DOHH2 (cell line): ENCODE measurements at regions not wholly inside any gene's neighbourhood (a gene's known extent, or its start where the extent isn't known, plus 50 kb on each side); places are given as distances from the start of the nearest gene placed in this dataset.

Source experiments
- H3F3A ChIP-seq: fragments of 200-600 bp; sonication (generic), shearing (Covaris generic); 2 replicates; pipeline ENCODE4 v1.6.0; 2016; ENCODE audit warnings: antibody characterized with exemption, mild to moderate bottlenecking; ENCODE audit not compliant: control insufficient read depth, insufficient read depth
- H3K27ac ChIP-seq: fragments of 200-600 bp; sonication (generic); 2 replicates; pipeline ENCODE4 v1.5.1; 2014; ENCODE audit warnings: low read depth, mild to moderate bottlenecking, low read length, moderate library complexity
- H3K27me3 ChIP-seq: fragments of 200-600 bp; sonication (generic); 2 replicates; pipeline ENCODE4 v1.6.1; 2014; ENCODE audit warnings: mild to moderate bottlenecking, low read length, mixed read lengths; ENCODE audit not compliant: control insufficient read depth
- H3K36me3 ChIP-seq: fragments of 200-600 bp; sonication (generic); 2 replicates; pipeline ENCODE4 v1.6.1; 2014; ENCODE audit warnings: mild to moderate bottlenecking, low read length, moderate library complexity, mixed read lengths; ENCODE audit not compliant: control insufficient read depth
- H3K4me1 ChIP-seq: fragments of 200-600 bp; sonication (generic); 2 replicates; pipeline ENCODE4 v1.6.1; 2014; ENCODE audit warnings: mild to moderate bottlenecking, low read length, mixed read lengths; ENCODE audit not compliant: control insufficient read depth
- H3K4me2 ChIP-seq: fragments of 200-600 bp; sonication (generic); 2 replicates; pipeline ENCODE4 v1.6.0; 2014; ENCODE audit warnings: mild to moderate bottlenecking, low read length, moderate library complexity
- H3K4me3 ChIP-seq: fragments of 200-600 bp; sonication (generic); 2 replicates; pipeline ENCODE4 v1.5.1; 2014; ENCODE audit warnings: mild to moderate bottlenecking, low read length, mixed read lengths
- H3K79me2 ChIP-seq: fragments of 200-600 bp; sonication (generic); 2 replicates; pipeline ENCODE4 v1.6.1; 2014; ENCODE audit warnings: mild to moderate bottlenecking, low read length, mixed read lengths; ENCODE audit not compliant: control insufficient read depth
- H3K9me2 ChIP-seq: fragments of 200-600 bp; sonication (generic); replicated peaks from 2 replicates; pipeline ENCODE4 v1.6.1; 2014; ENCODE audit warnings: mild to moderate bottlenecking, low read length, mixed read lengths; ENCODE audit not compliant: control insufficient read depth
- H3K9me3 ChIP-seq: fragments of 200-600 bp; sonication (generic); 2 replicates; pipeline ENCODE4 v1.6.1; 2014; ENCODE audit warnings: antibody characterized with exemption, low read length, mixed read lengths; ENCODE audit not compliant: control insufficient read depth, insufficient read depth
- H4K20me1 ChIP-seq: fragments of 200-600 bp; sonication (generic); 2 replicates; pipeline ENCODE4 v1.6.0; 2014; ENCODE audit warnings: low read depth, mild to moderate bottlenecking, antibody characterized with exemption, low read length, moderate library complexity; ENCODE audit not compliant: control insufficient read depth, insufficient read depth
- CTCF ChIP-seq: fragments of 200-600 bp; sonication (generic); IDR thresholded peaks from one replicate; pipeline ENCODE4 v1.5.1; 2014; ENCODE audit warnings: antibody characterized with exemption, mild to moderate bottlenecking, low read depth, low read length; ENCODE audit not compliant: poor library complexity, severe bottlenecking
- EZH2phosphoT487 ChIP-seq: fragments of 200-600 bp; sonication (generic); IDR thresholded peaks from 2 replicates; pipeline ENCODE4 v1.6.1; 2017; ENCODE audit warnings: borderline replicate concordance, mild to moderate bottlenecking, antibody characterized with exemption, low read length, moderate library complexity, mixed read lengths

GRCh38 chr2:180734382-180734781 is 246.0 kb upstream of the UBE2E3 start:
- H3K27ac ChIP-seq: no peak overlapping the region
- TF ChIP-seq EZH2phosphoT487 (no peak), CTCF (no peak)

GRCh38 chr2:180733330-180733729 is 247.1 kb upstream of the UBE2E3 start:
- Histone ChIP-seq H4K20me1 (no peaks in the 10 kb centered on the region), H3F3A (no peaks in the 10 kb centered on the region), H3K9me2 (no peaks in the 10 kb centered on the region), H3K27ac (no peak overlapping the region), H3K4me2 (no peak overlapping the region), H3K4me3 (no peak overlapping the region), H3K9me3 (no peaks in the 10 kb centered on the region), H3K36me3 (no peaks in the 10 kb centered on the region), H3K79me2 (no peaks in the 10 kb centered on the region), H3K27me3 (no peaks in the 10 kb centered on the region), H3K4me1 (0 out of 2 replicates have a peak, but pooled peaks cover 4% of the 10 kb centered on the region)
- TF ChIP-seq EZH2phosphoT487 (no peak), CTCF (no peak)

More at GRCh38 chr2:180734382-180734781, 246.0 kb upstream of the UBE2E3 start:
- Histone ChIP-seq H3K4me3 (no peak overlapping the region), H3K36me3 (no peaks in the 10 kb centered on the region), H3F3A (no peaks in the 10 kb centered on the region), H3K27me3 (no peaks in the 10 kb centered on the region), H3K79me2 (no peaks in the 10 kb centered on the region), H3K9me3 (no peaks in the 10 kb centered on the region), H3K9me2 (no peaks in the 10 kb centered on the region), H4K20me1 (no peaks in the 10 kb centered on the region), H3K4me2 (no peak overlapping the region), H3K4me1 (0 out of 2 replicates have a peak, but pooled peaks cover 4% of the 10 kb centered on the region)

- Histone ChIP-seq H3K9me2 (no peaks in the 10 kb centered on the region), H3K9me3 (no peaks in the 10 kb centered on the region), H3F3A (no peaks in the 10 kb centered on the region), H4K20me1 (no peaks in the 10 kb centered on the region), H3K4me1 (0 out of 2 replicates have a peak, but pooled peaks cover 4% of the 10 kb centered on the region), H3K79me2 (no peaks in the 10 kb centered on the region), H3K27ac (no peak overlapping the region), H3K27me3 (no peaks in the 10 kb centered on the region), H3K4me3 (no peak overlapping the region), H3K36me3 (no peaks in the 10 kb centered on the region), H3K4me2 (no peak overlapping the region)
- TF ChIP-seq EZH2phosphoT487 (no peak), CTCF (no peak)
Measured at GRCh38 chr2:180732337-180732736, 248.1 kb upstream of the UBE2E3 start.

GRCh38 chr2:180730976-180731375 is 249.4 kb upstream of the UBE2E3 start:
- Histone ChIP-seq H3K4me3 (no peak overlapping the region), H3K27me3 (no peaks in the 10 kb centered on the region), H4K20me1 (no peaks in the 10 kb centered on the region), H3K27ac (no peak overlapping the region), H3K4me1 (0 out of 2 replicates have a peak, but pooled peaks cover 4% of the 10 kb centered on the region), H3K36me3 (no peaks in the 10 kb centered on the region), H3F3A (no peaks in the 10 kb centered on the region), H3K4me2 (no peak overlapping the region), H3K9me3 (no peaks in the 10 kb centered on the region), H3K9me2 (no peaks in the 10 kb centered on the region), H3K79me2 (no peaks in the 10 kb centered on the region)
- TF ChIP-seq EZH2phosphoT487: no peak
- no peak for TF ChIP-seq CTCF
